Activated gamma-delta T cell treated with Interleukin-2 at 50 U/mL for 16 hours (primary cell): ENCODE measurements at regions not wholly inside any gene's neighbourhood (a gene's known extent, or its start where the extent isn't known, plus 50 kb on each side); places are given as distances from the start of the nearest gene placed in this dataset.
"Not testable (repeated sequence)": the region's sequence is repeated elsewhere in the genome, so short reads cannot be mapped to it uniquely, and the experiment has no call there.

ENCODE experiments used
- DNase-seq: peaks from one replicate; pipeline ENCODE4 v3.0.0-alpha.2; 2020

GRCh38 chr5:57776035-57776434, 293.4 kb upstream of the ACTBL2 start:
- DNase-seq: no peak

- DNase-seq: no peak
Measured at GRCh38 chr5:57774439-57774838, 291.8 kb upstream of the ACTBL2 start.

- no peak for DNase-seq
Measured at GRCh38 chr5:57772512-57772911, 289.9 kb upstream of the ACTBL2 start.

- no peak for DNase-seq
Measured at GRCh38 chr5:57770039-57770438, 287.4 kb upstream of the ACTBL2 start.

GRCh38 chr5:57768745-57769144, 286.1 kb upstream of the ACTBL2 start:
- DNase-seq: no peak

- no peak for DNase-seq
Measured at GRCh38 chr5:57764479-57765089, 282.0 kb upstream of the ACTBL2 start.

- DNase-seq: no peak
Measured at GRCh38 chr5:57761513-57761912, 278.9 kb upstream of the ACTBL2 start.

GRCh38 chr5:57754616-57755015, 272.0 kb upstream of the ACTBL2 start:
- DNase-seq: no peak

- DNase-seq: no peak
Measured at GRCh38 chr5:57753446-57753845, 270.8 kb upstream of the ACTBL2 start.

GRCh38 chr5:57751710-57752109, 269.1 kb upstream of the ACTBL2 start:
- no peak for DNase-seq

- DNase-seq: no peak
Measured at GRCh38 chr5:57750891-57751290, 268.3 kb upstream of the ACTBL2 start.

GRCh38 chr5:57750282-57750681, 267.7 kb upstream of the ACTBL2 start:
- no peak for DNase-seq

- no peak for DNase-seq
Measured at GRCh38 chr5:57749396-57749795, 266.8 kb upstream of the ACTBL2 start.

GRCh38 chr5:57745700-57746651, 263.4 kb upstream of the ACTBL2 start:
- no peak for DNase-seq

- DNase-seq: no peak
Measured at GRCh38 chr5:57745029-57745428, 262.4 kb upstream of the ACTBL2 start.

- no peak for DNase-seq
Measured at GRCh38 chr5:57741336-57741735, 258.7 kb upstream of the ACTBL2 start.

- DNase-seq: no peak
Measured at GRCh38 chr5:57738787-57739186, 256.2 kb upstream of the ACTBL2 start.

GRCh38 chr5:57738301-57738700, 255.7 kb upstream of the ACTBL2 start:
- DNase-seq: no peak

GRCh38 chr5:57736716-57737115, 254.1 kb upstream of the ACTBL2 start:
- no peak for DNase-seq

- not testable (repeated sequence) for DNase-seq
Measured at GRCh38 chr5:57735279-57736153, 252.9 kb upstream of the ACTBL2 start.

- no peak for DNase-seq
Measured at GRCh38 chr5:57734296-57734695, 251.7 kb upstream of the ACTBL2 start.

GRCh38 chr5:57727591-57727990, 245.0 kb upstream of the ACTBL2 start:
- DNase-seq: no peak
